ENCODE measurements at regions not wholly inside any gene's neighbourhood (a gene's known extent, or its start where the extent isn't known, plus 50 kb on each side); places are given as distances from the start of the nearest gene placed in this dataset.
"Not testable (repeated sequence)": the region's sequence is repeated elsewhere in the genome, so short reads cannot be mapped to it uniquely, and the experiment has no call there.

DNA sequence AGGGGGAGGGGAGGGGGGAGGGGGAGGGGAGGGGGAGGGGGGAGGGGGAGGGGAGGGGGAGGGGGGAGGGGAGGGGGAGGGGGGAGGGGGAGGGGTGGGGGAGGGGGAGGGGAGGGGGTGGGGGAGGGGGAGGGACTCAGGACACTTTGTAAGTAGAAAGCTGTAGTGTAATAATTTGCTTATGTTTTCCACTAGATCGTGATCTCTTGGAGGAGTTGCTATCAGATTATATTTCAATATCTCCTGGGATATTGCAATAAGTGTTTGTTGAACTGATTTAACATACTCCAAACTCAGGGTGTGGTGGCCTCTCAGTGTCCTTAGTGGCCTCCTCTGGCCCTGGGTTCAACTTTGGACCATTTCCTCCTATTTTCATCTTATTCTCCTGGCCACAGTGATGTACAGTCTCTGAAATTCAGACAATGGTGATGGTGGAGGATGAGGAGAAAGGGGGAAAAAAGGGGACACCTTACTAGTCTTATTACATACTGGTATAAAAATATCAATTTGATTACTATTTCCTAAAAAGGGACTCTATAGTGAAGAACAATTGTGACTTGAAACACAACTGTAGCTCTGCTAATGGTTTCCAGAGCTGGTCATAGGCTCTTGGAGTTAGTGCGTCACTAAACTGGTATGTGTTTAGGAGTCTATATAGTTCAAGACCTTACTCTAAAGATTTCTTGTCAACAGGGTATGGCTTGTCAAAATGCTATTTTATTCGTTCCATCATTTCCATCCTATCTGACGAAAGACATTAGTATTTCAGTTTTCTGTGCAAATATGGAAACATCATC lies 89.6 kb downstream of the DDX1 start:
- no peak for DNase-seq (ENCODE audit: low read depth in 2 of 2)

DNA sequence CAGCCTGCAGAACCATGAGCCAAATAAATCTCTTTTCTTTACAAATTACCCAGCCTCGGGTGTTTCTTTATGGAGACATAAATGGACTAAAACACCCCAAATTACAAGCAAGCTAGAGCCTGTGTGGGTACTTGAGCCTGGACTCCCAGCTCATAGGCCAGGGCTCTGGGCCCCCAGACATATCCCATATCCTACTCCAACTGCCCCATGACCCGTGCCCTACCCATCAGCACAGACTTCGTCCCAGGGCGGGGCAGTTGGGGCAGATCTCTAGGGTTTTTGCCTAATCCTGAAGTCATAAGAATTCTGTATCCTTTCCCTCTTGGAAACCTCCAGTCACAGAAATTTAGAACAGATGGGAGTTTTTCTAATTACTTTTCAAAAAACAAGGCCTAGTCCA lies 90.7 kb downstream of the DDX1 start:
- no peak for DNase-seq (ENCODE audit: low read depth in 2 of 2)

DNA sequence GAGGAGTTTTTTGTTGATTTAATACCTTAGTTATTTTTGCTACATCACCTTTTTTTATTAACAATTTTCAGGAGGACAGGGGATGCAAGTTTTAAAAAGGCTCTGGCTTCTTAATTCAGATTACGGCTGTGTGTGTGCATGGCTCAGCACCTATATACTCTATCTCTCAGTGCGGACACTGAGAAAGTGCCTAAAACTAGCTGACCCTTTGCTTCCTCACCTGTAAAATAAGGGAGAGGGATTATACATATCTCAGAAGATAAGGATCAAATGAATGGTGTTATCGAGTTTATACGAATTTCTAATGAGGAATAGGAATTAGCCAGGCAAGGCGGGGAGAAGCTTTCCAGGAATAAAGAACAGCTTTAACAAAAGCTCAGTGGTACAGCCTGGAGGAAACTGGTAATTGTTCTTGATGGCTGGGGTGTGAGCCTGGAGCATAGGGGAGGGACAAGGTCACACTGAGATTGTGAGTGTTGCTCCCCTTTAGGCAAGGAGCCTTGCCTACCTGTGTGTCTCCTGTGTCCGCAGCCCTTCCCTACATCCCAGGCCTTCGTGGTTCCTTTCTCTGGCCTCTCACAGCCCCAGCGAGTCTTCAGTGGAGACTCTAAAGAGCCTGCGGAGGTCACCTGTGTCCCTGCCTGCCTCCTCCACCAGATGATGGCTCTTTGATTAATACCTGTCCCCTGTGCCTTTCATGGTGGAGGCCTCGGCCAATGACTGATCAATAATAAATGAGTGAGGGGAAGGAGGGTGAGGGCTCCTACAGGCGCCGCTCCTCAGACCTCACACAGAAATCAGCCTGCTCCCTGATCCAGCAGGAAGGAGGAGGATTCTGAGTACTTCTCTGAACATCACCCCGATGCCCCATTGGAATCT lies 92.7 kb downstream of the DDX1 start:
- DNase-seq (ENCODE audit: low read depth in 2 of 2): no peak

DNA sequence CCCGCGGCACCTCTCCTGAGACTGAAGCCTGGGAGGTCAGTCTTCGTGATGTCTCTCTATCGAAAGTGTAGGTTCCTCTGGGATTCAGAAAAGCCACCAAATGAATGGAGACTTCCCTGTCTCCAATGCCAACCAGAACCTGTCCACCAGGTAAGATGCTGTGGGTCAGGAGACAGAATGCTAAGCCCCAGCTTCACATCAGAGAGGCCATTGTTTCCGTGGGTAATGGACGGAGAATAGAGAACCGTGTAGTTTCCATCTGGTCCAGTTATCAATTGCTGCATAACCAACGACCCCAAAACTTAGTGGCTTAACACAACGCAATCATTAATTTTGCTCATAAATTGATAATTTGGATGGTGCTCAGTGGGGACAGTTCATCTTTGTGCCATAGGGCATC lies 93.5 kb downstream of the DDX1 start:
- no peak for DNase-seq (ENCODE audit: low read depth in 2 of 2)

DNA sequence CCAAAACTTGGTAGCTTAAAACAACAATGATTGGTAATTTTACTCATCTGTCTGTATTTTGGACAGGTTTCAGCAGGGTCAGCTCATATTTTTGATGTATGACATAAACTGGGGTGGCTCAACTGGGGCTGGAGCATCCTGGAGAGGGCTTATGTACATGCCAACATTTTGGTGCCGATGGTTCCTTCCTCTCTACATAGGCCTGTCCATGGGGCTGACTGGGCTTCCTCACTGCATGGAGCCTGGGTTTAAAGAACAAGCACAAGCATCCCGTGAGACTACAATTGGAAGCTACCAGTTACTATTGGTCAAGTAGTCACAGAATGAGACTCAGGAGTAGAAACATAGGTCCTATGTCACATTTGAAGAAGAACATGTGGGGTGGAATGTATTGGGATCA lies 95.0 kb downstream of the DDX1 start:
- DNase-seq (ENCODE audit: low read depth in 2 of 2): no peak

DNA sequence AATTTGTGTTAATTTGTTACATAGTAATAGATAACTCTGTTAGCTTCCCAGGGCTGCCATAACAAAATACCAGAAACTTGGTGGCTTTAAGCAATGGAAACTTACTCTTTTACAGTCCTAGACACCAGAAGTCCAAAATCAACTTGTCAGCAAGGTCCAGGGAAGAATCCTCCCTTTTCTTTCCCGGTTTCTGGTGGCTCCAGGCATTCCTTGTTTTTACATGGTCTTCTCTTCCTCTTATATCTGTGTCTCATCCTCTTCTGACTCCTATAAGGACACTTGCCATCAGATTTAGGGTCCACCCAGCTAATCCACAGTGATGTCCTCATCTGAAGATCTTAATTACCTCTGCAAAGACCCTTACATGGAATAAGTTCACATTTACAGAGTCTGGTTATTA lies 95.6 kb downstream of the DDX1 start:
- no peak for DNase-seq (ENCODE audit: low read depth in 2 of 2)

DNA sequence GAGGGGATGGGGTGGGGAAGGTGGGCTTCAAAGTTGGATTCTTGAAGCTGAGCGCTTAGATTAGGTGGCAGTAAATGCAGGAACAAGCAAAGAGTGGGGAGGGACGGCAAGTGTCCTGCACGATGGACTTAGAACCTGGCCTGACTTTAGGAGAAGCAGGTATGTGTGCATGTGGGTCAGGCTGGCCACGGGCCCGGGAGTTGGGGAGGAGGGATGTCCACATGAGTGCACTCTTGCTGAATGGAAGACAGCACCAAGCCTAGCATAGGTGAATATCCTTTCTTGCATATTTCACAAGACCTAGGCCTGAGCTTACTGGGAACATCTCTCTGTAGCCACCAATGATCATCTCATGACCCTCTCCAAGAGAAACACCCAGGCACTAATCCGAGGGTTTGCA lies 96.1 kb downstream of the DDX1 start:
- DNase-seq (ENCODE audit: low read depth in 2 of 2): no peak

DNA sequence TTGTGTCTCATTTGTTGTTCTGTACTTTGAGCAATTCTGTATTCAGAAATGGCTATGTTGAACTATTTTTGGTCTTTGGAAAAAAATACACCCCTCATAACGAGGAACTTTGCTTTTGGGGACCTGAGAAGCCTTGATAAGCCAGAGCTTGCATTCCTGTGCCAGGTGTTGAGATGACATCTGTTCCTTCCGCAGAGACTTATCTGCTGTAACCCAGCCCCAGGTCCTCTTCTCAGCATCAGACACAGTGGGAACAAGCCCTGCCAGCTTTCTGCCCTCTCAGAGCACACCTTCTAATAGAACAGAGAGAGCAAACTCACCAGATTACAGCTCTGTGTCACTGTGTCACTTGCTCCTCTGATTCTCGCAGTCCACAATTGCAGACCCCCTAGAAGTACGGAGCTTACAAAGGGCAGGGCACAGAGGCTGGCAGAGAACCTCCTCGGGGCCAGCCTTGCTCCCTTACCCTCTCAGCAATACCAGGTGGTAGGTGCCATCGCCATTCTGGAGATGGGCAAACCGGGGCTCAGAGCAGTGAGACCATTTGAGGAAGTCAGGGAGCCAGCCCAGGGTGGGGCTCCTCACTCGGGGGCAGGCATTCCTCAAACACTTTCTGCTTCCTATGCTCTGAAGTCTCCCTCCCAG lies 97.4 kb downstream of the DDX1 start:
- no peak for DNase-seq (ENCODE audit: low read depth in 2 of 2)

DNA sequence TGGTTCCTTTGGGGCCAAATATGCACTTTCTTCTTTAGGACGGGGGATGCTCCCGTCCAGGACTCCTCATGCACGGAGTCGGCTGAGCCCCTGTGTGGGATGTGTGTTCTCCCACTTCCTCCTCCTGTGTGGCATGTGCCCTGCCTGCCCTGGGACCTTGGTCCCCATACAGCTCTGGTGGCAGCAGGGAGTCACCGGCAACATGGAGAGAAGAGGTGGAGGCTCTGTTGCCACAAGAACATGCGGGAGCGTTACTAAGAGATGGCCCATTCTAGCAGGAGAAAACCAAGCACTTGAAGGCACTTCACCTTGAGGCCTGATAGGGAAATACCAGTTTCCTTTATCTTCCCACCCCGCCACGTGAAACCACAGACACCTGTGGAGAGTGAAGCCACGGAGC lies 98.0 kb downstream of the DDX1 start:
- no peak for DNase-seq (ENCODE audit: low read depth in 2 of 2)

DNA sequence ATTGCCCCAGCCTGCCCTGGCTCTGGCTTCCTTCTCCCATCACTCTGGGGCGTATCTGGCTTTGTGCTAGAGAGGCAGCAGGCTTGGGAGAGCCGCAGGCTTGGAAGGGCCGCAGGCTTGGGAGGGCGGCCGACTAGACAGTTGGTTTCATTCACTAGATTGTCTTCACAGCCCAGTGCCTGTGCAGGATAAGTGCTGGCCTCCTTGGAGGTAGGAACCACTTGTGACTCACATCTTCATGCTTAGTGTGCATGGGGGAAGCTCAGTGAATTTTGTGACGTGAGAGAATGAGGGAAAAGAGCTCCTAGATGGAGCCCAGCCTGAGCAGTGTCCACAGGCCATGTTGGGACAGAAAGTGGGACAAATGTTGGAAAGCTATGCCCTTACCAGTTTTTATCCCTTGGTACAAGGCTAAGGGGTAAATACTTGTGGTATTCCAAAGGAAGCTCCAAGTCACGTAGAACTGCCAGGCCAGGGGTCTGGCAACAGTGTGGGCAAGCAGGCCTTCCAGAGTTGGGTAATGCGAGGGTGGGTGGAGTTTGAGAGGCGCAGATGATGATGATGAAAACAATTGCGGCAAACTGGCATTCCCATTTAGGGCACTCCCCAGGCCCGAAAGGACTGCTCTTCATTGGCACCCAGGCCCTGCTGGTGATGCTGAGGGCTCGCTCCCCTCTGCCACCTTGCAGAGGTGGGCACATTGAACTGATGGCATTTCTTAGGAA lies 100.1 kb downstream of the DDX1 start:
- no peak for DNase-seq (ENCODE audit: low read depth in 2 of 2)

DNA sequence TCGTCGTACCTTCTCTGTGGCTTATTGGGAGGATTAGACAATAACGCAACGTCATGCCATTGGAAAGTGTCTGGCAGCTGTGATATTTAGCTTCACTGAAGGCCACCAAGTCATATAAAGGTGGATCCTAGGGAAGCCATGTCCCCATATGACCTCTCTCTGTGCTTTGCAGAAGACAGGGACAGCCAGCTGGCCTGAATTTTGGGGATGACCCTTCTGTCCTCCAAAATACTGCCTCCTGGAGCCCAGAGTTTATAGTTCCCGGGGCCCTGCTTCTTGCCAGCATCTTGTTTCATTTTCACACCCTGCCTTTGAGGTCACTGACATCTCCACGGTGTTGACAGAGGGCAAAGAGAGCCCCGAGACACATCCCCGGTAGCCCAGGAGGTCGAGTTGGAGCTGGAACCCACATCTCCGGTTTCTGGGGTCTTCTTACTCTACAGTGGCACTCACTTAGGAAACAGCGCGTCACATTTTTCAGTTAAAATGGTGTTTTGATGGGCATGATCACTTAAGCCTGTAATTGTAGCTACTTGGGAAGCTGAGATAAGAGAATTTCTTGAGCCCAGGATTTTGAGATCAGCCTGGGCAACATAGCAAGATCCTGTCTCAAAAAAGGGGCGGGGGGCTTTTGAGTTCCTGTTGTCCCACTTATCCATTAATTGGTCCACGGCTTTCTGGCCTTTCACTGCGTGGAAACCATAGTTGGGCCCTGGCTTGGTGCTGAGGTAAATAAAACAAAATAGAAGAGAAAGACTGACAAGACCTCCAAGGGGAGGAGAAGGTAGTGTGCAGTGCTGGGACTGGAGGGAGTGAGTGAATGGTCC lies 101.1 kb downstream of the DDX1 start:
- no peak for DNase-seq (ENCODE audit: low read depth in 2 of 2)

DNA sequence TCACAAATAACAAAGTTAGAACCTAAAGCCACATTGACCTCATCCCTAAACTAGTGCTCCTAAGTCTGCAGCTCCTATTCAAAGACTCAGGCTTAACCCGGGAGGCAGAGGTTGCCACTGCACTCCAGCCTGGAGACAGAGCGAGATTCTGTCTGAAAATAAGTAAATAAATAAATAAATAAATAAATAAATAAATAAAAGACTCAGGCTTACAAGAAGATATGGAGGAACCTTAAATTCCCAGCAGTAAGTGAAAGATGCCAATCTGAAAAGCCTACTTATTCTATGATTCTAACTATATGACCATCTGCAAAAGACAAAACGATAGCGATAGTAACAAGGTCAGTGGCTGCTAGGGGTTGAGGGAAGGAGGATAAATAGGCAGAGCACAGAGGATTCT lies 101.7 kb downstream of the DDX1 start:
- DNase-seq (ENCODE audit: low read depth in 2 of 2): no peak

DNA sequence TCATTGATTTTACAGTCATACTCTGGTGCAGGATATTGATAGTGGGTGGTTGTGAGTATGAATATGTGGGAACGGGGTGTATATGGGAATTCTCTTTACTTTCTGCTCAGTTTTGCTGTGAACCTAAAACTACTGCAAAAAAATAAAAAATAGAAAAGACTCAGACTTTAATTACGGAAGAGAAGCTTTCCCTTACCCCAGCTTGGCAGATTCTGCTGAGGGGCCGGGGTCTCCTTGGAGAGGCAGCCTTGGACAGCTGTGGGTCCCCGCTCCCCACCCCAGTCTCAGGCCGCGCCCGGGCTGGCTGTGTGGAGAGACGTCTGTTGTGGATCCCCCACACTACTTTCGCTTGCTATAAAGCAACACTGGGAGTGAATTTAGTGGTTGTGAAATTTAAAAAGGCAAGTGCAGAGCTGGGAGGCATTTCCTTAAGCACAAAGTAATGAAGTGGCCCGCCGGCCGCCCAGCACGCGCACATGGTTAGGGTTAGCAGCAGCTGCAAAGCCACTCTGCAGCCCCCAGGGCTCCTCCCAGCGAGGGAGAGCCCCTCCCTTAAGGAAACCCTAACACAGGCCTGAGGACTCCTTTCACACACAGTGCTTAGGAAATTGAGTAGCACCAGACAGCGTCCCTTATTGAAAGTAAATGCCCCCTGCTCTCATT lies 102.4 kb downstream of the DDX1 start:
- DNase-seq (ENCODE audit: low read depth in 2 of 2): no peak

DNA sequence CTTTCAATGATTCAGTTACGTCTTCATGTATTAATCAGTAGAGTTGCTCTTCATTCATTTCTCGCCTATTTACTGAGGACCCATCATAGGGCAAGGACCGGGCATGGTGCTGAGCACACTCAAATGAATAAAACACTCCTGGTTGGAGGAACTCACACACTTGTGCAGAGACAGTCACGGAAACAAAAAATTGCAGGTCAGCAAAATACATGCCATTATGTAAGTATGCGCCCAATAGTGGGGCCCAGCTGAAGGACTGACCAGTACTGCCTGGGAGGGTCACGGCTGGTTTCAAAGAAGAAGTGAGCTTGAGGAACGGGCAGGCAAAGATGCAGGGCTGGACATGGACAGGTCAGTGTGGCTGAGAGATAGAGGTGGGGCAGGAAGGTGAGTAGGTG lies 102.9 kb downstream of the DDX1 start:
- no peak for DNase-seq (ENCODE audit: low read depth in 2 of 2)

DNA sequence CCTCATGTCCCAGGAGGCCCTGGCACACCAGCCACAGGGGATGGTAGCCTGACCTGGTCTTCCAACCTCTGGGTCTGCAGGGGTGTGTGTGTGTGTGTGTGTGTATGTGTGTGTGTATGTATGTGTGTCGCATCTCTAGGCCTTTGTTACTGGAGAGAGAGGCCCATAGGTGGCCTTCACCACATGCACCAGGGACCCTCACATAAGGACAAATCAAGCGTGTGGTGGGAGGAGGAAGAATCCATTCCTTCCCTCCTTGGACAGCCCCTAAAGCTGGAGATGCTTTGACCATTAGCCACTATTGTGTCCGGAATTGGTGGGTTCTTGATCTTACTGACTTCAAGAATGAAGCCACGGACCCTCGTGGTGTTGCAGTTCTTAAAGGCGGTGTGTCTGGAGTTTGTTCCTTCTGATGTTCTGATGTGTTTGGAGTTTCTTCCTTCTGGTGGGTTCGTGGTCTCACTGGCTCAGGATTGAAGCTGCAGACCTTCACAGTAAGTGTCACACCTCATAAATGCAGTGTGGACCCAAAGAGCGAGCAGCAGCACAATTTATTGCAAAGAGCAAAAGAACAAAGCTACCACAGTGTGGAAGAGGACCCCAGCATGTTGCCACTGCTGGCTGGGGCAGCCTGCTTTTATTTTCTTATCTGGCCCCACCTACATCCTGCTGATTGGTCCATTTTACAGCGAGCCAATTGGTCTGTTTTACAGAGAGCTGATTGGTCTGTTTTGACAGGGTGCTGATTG lies 104.1 kb downstream of the DDX1 start:
- DNase-seq (ENCODE audit: low read depth in 2 of 2): no peak

DNA sequence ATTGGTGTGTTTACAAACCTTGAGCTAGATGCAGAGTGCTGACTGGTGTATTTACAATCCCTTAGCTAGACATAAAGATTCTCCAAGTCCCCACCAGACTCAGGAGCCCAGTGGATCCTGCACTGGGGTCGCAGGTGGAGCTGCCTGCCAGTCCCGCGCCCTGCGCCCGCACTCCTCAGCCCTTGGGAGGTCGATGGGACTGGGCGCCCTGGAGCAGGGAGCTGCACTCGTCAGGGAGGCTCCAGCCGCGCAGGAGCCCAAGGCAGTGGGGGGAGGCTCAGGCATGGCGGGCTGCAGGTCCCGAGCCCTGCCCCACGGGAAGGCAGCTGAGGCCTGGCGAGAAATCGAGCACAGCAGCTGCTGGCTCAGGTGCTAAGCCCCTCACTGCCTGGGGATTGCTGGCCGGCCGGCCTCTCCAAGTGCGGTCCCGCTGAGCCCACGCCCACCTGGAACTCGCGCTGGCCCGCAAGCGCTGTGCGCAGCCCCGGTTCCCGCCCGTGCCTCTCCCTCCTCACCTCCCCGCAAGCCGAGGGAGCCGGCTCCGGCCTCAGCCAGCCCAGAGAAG lies 105.0 kb downstream of the DDX1 start:
- DNase-seq (ENCODE audit: low read depth in 2 of 2): not testable (repeated sequence)

DNA sequence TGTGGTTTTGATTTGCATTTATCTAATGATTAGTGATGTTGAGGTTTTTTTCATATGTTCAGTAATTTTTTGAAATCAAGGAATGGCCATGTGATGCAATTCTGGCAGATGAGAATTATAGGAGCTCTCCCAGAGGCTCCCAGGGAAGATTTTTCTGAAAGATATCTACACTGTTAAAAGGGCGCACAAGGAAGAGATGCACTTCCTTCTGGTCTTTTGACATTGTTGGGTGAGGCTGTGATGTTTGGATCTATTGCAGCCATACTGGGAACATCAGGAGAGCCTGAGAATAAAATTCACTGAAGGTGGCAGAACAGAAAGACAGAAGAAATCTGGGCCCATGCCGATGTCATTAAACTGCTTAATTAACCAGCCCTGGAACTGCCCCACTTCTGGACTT lies 108.5 kb downstream of the DDX1 start:
- DNase-seq (ENCODE audit: low read depth in 2 of 2): no peak

DNA sequence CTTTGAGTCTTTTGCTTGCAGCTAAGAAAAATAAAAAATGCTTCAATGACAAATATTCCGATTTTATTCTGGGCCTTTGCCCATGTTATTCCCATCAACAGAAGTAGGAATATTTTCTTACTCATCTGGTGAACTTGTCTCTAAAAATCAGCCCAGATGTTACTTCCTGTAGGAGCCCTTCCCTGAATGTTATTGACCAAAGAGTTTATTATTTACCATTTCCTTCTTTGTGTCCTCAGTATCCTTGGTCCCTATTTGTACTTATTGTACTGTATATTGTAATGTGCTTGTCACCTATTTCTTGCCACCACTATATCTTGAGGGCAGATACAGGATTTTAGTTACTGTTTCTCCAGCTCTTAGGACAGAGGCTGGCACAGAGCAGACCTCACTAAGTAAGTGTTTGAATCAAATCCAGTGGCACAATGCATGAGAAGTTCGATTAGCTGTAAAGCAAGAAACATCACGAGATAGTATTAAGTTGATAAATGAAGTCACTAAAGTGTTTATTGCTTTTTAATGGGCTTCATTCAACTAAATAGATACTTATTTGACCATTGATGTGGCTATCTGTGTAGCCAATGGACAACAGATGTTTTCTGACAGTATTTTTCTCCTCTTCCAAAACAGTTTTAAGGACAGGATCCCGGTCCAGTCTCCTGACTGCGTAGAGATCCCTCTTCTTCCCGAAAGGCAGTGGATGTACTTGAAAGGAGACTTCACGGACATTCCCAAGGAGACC lies 109.1 kb downstream of the DDX1 start:
- no peak for DNase-seq (ENCODE audit: low read depth in 2 of 2)
